Liver (tissue), 8 donors: ENCODE measurements at regions not wholly inside any gene's neighbourhood (a gene's known extent, or its start where the extent isn't known, plus 50 kb on each side); places are given as distances from the start of the nearest gene placed in this dataset.

Source experiments
- DNase-seq: peaks from one replicate; pipeline ENCODE4 v3.0.0-alpha.2; 2017; ENCODE audit warnings: low spot score
- H3K27ac ChIP-seq, 2 donors: one replicate each; pipeline ENCODE4 v1.7.0; 2013; ENCODE audit warnings: inconsistent platforms in 2 of 2, low read length in 2 of 2, control low read depth in 1 of 2, low read depth in 1 of 2, mild to moderate bottlenecking in 1 of 2
- H3K27me3 ChIP-seq, 4 donors: one replicate each; pipeline versions ENCODE4 v1.6.1 to v1.7.0; 2013; ENCODE audit warnings: low read length in 3 of 4, inconsistent platforms in 1 of 4, mild to moderate bottlenecking in 1 of 4, moderate library complexity in 1 of 4; ENCODE audit not compliant: control insufficient read depth in 4 of 4, insufficient read depth in 4 of 4
- H3K36me3 ChIP-seq, 4 donors: one replicate each; pipeline versions ENCODE4 v1.6.1 to v1.7.0; 2013; ENCODE audit warnings: low read length in 3 of 4, mild to moderate bottlenecking in 3 of 4, low read depth in 1 of 4, moderate library complexity in 1 of 4; ENCODE audit not compliant: control insufficient read depth in 4 of 4, insufficient read depth in 3 of 4
- H3K4me1 ChIP-seq, 4 donors: one replicate each; pipeline versions ENCODE4 v1.6.1 to v1.7.0; 2013; ENCODE audit warnings: low read length in 3 of 4, mild to moderate bottlenecking in 3 of 4, moderate library complexity in 1 of 4; ENCODE audit not compliant: control insufficient read depth in 4 of 4, insufficient read depth in 4 of 4
- H3K4me3 ChIP-seq, 3 donors: one replicate each; pipeline versions ENCODE4 v1.6.1 to v1.7.0; 2013; ENCODE audit warnings: low read length in 3 of 3, control low read depth in 1 of 3, low read depth in 1 of 3, mild to moderate bottlenecking in 1 of 3
- H3K9ac ChIP-seq, 2 donors: one replicate each; pipeline ENCODE4 v1.7.0; 2013; ENCODE audit warnings: low read length in 2 of 2, mild to moderate bottlenecking in 2 of 2, moderate library complexity in 2 of 2, control low read depth in 1 of 2, low read depth in 1 of 2
- H3K9me3 ChIP-seq, 4 donors: one replicate each; pipeline versions ENCODE4 v1.6.1 to v1.7.0; 2013; ENCODE audit warnings: low read length in 3 of 4; ENCODE audit not compliant: control insufficient read depth in 4 of 4
- EGR1 ChIP-seq, 2 donors: IDR thresholded peaks; 2 replicates each; pipeline ENCODE4 v1.6.1; 2016 to 2018; ENCODE audit warnings: antibody characterized with exemption in 2 of 2, low read depth in 2 of 2
- FOXA1 ChIP-seq: IDR thresholded peaks from 2 replicates; pipeline ENCODE4 v1.6.1; 2016; ENCODE audit warnings: antibody characterized with exemption
- FOXA2 ChIP-seq: IDR thresholded peaks from 2 replicates; pipeline ENCODE4 v1.6.1; 2016; ENCODE audit warnings: antibody characterized with exemption
- GABPA ChIP-seq, 2 donors: IDR thresholded peaks in 1 of 2; conservative IDR thresholded peaks in 1 of 2; 2 replicates each; pipeline ENCODE4 v1.6.1; 2016; ENCODE audit warnings: antibody characterized with exemption in 2 of 2, mild to moderate bottlenecking in 1 of 2, moderate library complexity in 1 of 2
- HNF4A ChIP-seq, 2 donors: conservative IDR thresholded peaks; 2 replicates each; pipeline ENCODE4 v1.6.1; 2016; ENCODE audit warnings: antibody characterized with exemption in 2 of 2, mild to moderate bottlenecking in 2 of 2
- HNF4G ChIP-seq: IDR thresholded peaks from 2 replicates; pipeline ENCODE4 v1.6.1; 2016; ENCODE audit warnings: antibody characterized with exemption
- JUND ChIP-seq, 2 donors: IDR thresholded peaks; 2 replicates each; pipeline ENCODE4 v1.6.1; 2016; ENCODE audit warnings: antibody characterized with exemption in 2 of 2
- NR2F2 ChIP-seq: IDR thresholded peaks from 2 replicates; pipeline ENCODE4 v1.6.1; 2016; ENCODE audit warnings: antibody characterized with exemption
- RAD21 ChIP-seq, 2 donors: IDR thresholded peaks; 2 replicates each; pipeline ENCODE4 v1.6.1; 2016; ENCODE audit warnings: antibody characterized with exemption in 2 of 2, mild to moderate bottlenecking in 2 of 2
- RXRA ChIP-seq, 2 donors: IDR thresholded peaks; 2 replicates each; pipeline ENCODE4 v1.6.1; 2017 to 2018; ENCODE audit warnings: antibody characterized with exemption in 2 of 2, mild to moderate bottlenecking in 1 of 2
- SP1 ChIP-seq: IDR thresholded peaks from 2 replicates; pipeline ENCODE4 v1.6.1; 2018; ENCODE audit warnings: antibody characterized with exemption, mild to moderate bottlenecking
- TAF1 ChIP-seq: conservative IDR thresholded peaks from 2 replicates; pipeline ENCODE4 v1.6.1; 2016; ENCODE audit warnings: antibody characterized with exemption, mild to moderate bottlenecking
- YY1 ChIP-seq: IDR thresholded peaks from 2 replicates; pipeline ENCODE4 v1.6.1; 2016; ENCODE audit warnings: antibody characterized with exemption, mild to moderate bottlenecking
- WGBS: extraction: QIAGEN DNeasy Blood & Tissue Kit; methylation state at CpG from one replicate; pipeline ENCODE4 v1.1.7; 2013; 5-methylcytosine and 5-hydroxymethylcytosine counted together
- TF ChIP-seq, protein P1 (sequence below): IDR thresholded peaks from 2 replicates; pipeline ENCODE4 v1.6.1; 2016; ENCODE audit warnings: antibody characterized with exemption, mild to moderate bottlenecking
- TF ChIP-seq, protein P2 (sequence below): fragments of 150-350 bp; IDR thresholded peaks from 2 replicates; pipeline ENCODE4 v1.5.1; 2017; ENCODE audit warnings: improper control_type of control experiment, low read depth, low read length; ENCODE audit not compliant: missing input control
- TF ChIP-seq, protein P3 (sequence below): IDR thresholded peaks from 2 replicates; pipeline ENCODE4 v1.6.1; 2016; ENCODE audit warnings: antibody characterized with exemption
- TF ChIP-seq, protein P4 (sequence below): IDR thresholded peaks from 2 replicates; pipeline ENCODE4 v1.6.1; 2016; ENCODE audit warnings: antibody characterized with exemption
- TF ChIP-seq, protein P5 (sequence below): IDR thresholded peaks from 2 replicates; pipeline ENCODE4 v1.6.1; 2016; ENCODE audit warnings: antibody characterized with exemption
- donor health status: healthy.
- donor health status: healthy.
- donor health status: healthy.
- donor health status: healthy.
- donor health status: healthy.

DNA sequence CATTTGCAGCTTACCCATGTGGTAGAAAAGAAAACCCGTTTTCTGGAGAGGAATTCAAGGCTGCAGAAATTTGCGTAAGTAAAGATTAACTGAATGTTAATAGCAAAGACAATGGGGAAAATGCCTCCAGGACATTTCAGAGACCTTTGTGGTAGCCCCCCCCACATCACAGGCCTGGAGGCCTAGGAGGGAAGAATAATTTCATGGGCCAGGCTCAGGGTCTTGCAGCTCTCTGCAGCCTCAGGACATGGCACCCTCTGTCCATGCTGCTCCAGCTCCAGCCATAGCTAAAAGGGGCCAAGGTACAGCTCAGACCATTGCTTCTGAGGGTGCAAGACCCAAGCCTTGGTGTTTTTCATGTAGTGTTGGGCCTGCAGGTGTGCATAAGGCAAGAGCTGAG lies 92.7 kb upstream of the ZNF678 start (continued):
- TF ChIP-seq GABPA (IDR thresholded peaks at IDR 0.05 in 1 of 2, conservative IDR thresholded peaks at IDR 0.05 in 1 of 2) = no peak
- no peak for TF ChIP-seq RXRA (IDR thresholded peaks at IDR 0.05)
- no peak for TF ChIP-seq HNF4A (conservative IDR thresholded peaks at IDR 0.05)
- no peak for TF ChIP-seq NR2F2

DNA sequence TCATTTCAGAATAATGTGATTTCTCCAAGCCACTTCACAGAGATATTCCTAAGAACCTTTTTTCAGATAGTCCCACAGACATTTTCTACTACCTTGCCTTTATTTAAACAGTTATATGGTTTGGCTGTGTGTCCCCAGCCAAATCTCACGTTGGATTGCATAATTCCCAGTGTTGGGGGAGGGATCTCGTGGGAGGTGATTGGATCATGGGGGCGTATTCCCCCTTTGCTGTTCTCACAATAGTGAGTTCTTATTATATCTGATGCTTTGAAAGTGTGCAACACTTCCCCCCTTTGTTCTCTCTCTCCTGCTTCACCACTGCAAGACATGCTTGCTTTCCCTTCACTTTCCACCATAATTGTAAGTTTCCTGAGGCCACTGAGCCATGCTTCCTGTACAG lies 93.6 kb upstream of the ZNF678 start:
- Histone ChIP-seq H3K4me3 (no peak overlapping the region), H3K36me3 (no peaks in the 10 kb centered on the region), H3K27ac (no peak overlapping the region), H3K27me3 (peaks cover 0 to 4% (median 0%) of the 10 kb centered on the region in 4 donors), H3K4me1 (no peaks in the 10 kb centered on the region), H3K9ac (no peak overlapping the region), H3K9me3 (no peaks in the 10 kb centered on the region)
- TF ChIP-seq, protein P1, sequence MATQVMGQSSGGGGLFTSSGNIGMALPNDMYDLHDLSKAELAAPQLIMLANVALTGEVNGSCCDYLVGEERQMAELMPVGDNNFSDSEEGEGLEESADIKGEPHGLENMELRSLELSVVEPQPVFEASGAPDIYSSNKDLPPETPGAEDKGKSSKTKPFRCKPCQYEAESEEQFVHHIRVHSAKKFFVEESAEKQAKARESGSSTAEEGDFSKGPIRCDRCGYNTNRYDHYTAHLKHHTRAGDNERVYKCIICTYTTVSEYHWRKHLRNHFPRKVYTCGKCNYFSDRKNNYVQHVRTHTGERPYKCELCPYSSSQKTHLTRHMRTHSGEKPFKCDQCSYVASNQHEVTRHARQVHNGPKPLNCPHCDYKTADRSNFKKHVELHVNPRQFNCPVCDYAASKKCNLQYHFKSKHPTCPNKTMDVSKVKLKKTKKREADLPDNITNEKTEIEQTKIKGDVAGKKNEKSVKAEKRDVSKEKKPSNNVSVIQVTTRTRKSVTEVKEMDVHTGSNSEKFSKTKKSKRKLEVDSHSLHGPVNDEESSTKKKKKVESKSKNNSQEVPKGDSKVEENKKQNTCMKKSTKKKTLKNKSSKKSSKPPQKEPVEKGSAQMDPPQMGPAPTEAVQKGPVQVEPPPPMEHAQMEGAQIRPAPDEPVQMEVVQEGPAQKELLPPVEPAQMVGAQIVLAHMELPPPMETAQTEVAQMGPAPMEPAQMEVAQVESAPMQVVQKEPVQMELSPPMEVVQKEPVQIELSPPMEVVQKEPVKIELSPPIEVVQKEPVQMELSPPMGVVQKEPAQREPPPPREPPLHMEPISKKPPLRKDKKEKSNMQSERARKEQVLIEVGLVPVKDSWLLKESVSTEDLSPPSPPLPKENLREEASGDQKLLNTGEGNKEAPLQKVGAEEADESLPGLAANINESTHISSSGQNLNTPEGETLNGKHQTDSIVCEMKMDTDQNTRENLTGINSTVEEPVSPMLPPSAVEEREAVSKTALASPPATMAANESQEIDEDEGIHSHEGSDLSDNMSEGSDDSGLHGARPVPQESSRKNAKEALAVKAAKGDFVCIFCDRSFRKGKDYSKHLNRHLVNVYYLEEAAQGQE = no peak
- TF ChIP-seq RXRA (IDR thresholded peaks at IDR 0.05) (no peak), EGR1 (IDR thresholded peaks at IDR 0.05; ENCODE audit: low read depth in 2 of 2) (no peak), FOXA2 (no peak), HNF4G (no peak), NR2F2 (no peak), HNF4A (conservative IDR thresholded peaks at IDR 0.05) (no peak), RAD21 (IDR thresholded peaks at IDR 0.05) (no peak), TAF1 (no peak), YY1 (no peak), JUND (IDR thresholded peaks at IDR 0.05) (no peak), SP1 (no peak), FOXA1 (no peak), GABPA (IDR thresholded peaks at IDR 0.05 in 1 of 2, conservative IDR thresholded peaks at IDR 0.05 in 1 of 2) (no peak)
- TF ChIP-seq, protein P2, sequence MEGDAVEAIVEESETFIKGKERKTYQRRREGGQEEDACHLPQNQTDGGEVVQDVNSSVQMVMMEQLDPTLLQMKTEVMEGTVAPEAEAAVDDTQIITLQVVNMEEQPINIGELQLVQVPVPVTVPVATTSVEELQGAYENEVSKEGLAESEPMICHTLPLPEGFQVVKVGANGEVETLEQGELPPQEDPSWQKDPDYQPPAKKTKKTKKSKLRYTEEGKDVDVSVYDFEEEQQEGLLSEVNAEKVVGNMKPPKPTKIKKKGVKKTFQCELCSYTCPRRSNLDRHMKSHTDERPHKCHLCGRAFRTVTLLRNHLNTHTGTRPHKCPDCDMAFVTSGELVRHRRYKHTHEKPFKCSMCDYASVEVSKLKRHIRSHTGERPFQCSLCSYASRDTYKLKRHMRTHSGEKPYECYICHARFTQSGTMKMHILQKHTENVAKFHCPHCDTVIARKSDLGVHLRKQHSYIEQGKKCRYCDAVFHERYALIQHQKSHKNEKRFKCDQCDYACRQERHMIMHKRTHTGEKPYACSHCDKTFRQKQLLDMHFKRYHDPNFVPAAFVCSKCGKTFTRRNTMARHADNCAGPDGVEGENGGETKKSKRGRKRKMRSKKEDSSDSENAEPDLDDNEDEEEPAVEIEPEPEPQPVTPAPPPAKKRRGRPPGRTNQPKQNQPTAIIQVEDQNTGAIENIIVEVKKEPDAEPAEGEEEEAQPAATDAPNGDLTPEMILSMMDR = no peak
- TF ChIP-seq, protein P3, sequence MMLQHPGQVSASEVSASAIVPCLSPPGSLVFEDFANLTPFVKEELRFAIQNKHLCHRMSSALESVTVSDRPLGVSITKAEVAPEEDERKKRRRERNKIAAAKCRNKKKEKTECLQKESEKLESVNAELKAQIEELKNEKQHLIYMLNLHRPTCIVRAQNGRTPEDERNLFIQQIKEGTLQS = no peak
- TF ChIP-seq, protein P4, sequence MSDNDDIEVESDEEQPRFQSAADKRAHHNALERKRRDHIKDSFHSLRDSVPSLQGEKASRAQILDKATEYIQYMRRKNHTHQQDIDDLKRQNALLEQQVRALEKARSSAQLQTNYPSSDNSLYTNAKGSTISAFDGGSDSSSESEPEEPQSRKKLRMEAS = no peak
- TF ChIP-seq, protein P5, sequence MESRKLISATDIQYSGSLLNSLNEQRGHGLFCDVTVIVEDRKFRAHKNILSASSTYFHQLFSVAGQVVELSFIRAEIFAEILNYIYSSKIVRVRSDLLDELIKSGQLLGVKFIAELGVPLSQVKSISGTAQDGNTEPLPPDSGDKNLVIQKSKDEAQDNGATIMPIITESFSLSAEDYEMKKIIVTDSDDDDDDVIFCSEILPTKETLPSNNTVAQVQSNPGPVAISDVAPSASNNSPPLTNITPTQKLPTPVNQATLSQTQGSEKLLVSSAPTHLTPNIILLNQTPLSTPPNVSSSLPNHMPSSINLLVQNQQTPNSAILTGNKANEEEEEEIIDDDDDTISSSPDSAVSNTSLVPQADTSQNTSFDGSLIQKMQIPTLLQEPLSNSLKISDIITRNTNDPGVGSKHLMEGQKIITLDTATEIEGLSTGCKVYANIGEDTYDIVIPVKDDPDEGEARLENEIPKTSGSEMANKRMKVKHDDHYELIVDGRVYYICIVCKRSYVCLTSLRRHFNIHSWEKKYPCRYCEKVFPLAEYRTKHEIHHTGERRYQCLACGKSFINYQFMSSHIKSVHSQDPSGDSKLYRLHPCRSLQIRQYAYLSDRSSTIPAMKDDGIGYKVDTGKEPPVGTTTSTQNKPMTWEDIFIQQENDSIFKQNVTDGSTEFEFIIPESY = no peak
- DNase-seq = no peak
- WGBS = 52% methylated on average over 3 of the region's 3 CpGs
